HG02885 (cell line): ENCODE measurements at regions not wholly inside any gene's neighbourhood (a gene's known extent, or its start where the extent isn't known, plus 50 kb on each side); places are given as distances from the start of the nearest gene placed in this dataset.

Source experiments
- ATAC-seq: cut with Tn5 transposase; IDR thresholded peaks from one replicate; pipeline ENCODE4 v1.9.1; 2021; ENCODE audit warnings: mild to moderate bottlenecking; ENCODE audit not compliant: unreplicated experiment, poor library complexity

DNA sequence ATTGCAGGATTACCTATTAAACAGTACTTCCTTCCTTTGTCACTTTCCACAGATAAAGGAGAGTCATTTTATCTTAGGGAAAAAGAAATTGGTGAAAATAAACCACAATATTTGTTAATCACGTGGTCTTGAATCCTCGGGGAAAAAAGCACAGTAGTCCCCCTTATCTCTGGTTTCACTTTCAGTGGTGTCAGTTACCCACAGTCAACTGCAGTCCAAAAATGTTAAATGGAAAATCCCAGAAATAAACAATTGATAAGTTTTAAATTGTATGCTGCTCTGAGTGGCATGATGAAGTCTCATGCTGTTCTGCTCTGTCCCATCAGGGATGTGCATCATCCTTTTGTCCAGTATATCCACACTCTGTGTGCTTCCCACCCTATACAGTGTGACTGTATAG, 405.2 kb upstream of the MPDZ start:
- no peak for ATAC-seq

DNA sequence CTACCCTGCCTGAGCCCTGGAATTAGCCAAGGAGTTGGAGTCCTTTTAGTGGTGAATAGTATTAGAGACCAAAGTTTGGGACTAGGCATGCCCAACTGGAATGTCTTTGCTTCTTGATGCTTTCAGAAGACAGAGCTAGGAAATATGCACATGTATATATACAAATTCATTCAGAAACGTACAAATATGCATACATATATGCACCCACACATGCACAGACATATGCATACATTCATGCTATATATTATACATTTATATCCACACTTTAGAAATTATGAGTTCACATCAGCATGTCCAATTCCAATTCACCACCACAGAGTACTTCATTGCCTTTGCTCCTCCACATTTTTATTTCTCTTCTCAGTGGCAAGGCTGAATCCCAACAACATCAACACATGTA, 398.3 kb upstream of the MPDZ start:
- no peak for ATAC-seq

DNA sequence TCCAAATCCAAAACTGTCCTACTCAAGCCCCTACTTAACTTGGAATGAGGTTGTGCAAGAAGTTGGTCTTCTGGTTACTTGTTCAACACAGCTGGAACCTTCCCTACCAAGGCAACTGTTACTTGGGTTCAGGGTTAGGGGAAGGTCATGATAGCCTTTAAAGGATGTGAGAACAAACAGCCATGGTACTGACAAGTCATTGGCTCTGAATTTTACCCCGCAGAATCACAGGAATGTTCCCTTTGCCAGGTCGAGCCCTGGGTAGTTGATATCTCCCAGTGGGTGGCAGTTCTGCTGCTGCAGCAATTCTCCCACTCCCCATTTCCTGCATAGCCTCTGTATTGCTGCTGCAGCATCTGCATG, 396.1 kb upstream of the MPDZ start:
- ATAC-seq, result no peak

DNA sequence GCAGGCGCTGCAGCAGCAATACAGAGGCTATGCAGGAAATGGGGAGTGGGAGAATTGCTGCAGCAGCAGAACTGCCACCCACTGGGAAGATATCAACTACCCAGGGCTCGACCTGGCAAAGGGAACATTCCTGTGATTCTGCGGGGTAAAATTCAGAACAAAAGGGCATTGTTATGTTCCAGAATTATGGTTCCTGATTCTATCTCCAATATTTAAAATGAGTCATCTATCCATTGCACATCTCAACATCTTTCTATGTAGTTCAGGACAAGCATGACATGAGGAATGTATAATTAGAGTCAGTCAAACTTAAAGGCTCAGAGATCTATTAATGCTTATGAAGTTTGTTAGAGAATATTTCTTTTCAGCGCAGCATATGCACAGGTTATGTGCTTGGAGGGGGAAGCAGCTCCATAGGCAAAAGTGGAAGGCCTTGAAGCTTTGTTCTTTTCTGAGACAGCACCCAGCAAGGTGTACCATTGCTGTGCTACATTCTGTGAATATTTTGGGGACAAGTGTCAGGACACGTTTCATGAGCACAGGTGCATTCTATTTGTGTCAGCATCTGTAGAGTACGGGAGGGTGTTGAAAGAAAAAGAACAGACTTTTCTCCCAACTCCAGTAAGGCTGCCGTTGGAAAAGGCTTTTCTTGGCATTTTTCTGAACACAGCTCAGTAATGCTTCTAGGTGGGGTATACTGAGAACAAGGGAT, 395.6 kb upstream of the MPDZ start:
- ATAC-seq, result no peak

DNA sequence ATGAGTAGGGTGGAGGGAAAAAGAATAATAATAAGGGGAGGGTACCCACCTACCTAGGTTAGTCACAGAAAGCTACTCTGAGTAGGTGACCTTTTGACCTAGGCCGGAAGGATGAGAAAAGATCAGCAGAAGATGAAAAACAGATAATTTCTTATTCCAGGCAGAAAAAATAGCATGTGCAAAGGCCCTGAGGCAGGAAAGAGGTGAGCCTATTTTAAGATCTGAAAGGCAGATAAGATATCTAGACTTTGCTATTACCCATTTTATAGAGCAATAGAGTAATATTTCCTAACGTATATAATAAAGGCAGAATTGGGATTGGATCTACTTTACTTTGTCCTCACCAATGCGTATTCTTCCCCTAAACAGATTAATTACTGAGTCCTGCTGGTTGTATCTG, 393.9 kb upstream of the MPDZ start:
- ATAC-seq, result no peak

DNA sequence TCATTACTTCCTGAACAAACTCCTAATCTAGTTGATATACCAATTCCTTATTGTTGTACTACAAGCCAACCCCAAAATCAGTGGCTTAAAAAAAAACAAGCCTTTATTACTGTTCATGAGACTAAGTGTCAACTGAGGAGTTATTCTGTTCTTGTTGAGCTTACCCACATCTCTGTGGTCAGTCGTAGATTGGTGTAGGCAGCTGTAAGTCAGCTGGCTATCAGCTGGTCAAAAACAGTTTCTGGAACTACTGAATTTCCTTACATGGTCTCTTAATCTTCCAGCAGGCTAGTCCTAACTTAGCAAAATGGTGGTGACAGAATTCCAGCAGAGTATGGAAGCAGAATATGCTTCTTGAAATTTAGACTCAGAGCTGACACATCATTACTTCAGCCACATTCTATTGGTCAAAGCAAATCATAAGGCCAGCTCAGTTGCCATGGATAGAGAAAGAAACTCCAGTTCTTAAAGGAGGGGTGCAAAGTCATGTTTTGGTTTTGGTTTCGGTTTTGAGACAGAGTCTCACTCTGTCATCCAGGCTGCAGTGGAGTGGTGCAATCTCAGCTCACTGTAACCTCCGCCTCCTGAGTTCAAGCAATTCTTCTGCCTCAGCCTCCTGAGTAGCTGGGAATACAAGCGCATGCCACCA, 386.1 kb upstream of the MPDZ start:
- ATAC-seq, result no peak

DNA sequence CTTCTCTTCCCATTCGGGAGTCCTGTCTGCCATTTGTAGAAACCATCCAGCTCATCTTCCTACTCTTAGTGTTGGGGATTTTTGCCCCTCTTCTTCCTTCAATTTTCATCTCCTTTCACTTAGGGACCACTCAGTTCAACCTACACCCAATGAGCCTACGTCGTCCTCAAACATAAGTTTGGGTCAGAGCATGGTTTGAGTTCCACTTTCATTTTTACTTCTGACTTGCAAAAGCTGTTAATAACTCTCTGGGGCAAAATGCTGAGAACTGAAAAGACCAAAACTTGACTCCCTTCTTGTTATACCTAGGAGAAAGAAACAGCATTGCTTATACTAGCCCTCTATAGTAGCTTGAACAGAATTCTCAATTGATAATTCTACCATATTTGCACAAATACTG, 381.5 kb upstream of the MPDZ start:
- ATAC-seq, result no peak

DNA sequence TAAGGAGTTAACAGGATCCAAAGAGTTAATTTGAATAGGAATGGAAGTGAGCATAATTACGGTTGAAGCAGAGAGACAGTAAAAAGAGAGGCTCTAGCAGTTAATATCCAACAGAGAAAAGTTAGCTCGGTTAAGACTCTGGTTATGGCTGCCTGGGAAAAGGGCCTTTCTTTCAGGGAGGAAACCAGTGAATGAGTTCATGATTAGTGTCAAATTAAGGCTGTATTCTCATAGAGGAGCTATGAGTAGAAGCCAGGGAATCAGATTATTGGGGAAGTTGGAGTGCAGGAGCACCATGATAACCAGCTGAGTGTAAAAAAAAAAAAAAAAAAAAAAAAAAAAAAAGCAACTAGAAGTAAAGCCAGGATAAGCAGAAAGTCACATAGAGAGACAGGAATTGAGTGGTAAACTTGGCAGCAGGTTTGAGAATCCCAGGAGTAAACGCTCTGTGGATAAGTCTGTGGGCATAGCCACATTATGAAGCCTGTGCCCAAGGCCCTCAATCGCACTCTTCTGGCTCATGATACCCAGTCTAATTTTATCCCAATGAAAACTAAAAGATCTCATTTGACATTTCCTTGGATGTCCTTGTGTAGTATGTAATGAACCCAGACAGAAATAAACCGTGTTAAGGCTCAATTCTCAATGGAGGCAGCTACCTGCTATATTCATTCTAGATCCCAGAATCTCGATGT, 372.6 kb upstream of the MPDZ start:
- ATAC-seq, result no peak

DNA sequence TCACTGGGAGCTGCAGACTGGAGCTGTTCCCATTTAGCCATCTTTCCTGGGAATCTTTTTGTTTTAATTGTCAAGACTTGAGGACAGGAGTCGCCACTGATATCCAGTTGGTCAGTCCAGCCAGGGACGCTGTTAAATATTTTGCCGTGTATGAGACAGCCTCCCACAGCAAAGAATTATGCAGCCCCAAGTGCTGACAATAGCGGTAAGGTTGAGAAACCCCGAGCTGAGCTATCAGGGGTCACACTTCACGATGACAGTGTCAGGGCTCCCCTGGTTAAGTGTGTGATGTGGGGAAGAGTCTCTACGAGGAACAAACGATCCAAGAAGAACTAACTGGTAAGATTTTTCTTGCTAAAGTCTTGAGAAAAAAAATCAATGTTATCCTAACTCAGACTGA, 372.0 kb upstream of the MPDZ start:
- no peak for ATAC-seq

DNA sequence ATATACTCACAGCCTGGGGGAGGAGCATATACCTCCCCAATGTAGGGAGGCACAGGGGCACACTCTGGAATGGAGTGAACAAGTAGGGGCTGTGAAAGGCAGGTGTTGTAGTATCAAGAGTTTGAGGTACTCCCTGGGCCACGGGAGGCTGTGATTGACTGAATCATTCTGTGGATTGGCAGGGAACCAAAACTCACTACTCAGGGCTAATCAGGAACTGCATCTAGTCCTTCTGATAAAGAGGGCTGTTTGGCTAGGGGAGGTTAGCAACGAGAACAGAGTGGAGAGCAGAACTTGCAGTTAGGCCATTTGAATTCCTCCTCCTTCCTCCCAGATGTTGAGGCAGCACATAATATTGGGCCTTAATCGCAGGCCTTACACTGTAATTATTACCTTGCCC, 369.2 kb upstream of the MPDZ start:
- ATAC-seq, result no peak

DNA sequence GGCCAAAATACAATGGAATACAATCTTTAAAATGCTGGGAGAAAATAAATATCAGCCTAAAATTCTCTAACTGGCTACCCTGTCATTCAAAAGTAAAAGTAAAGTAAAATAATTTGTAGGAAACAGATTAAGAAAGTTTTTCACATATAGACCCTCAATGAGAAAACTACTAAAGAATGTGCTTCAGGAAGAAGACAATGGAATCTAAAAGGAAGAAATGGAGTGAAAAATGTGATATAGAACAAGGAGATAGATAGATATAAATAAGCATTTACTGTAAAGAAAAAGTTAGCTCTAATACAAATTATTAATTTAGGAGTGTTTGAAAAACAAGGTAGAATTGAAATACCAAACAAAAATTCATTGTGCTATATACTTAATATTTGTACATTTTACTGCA, 368.6 kb upstream of the MPDZ start:
- ATAC-seq, result no peak

DNA sequence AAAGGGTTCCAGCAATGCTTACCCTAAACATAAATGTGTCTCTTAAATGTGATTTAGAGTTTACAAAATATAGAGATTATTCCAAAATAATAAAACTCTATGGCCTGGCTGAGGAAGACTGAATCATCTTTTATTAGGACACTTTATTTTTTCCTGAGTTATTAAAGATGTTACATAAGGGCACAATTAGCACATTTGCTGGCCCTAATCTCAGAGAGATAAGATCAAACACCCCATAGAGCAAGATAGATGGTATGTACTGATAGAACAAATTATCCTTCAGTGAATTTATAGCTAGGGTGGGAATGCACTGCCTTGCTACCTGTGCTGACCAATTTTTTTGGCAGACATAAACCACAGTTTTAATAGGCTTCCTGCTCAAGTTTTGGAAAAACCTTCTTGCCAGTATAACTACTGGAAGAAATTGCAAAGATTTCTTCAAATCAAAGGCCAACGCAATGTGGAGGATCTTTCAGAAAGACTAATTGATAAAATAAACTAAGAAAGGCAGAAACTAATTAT, 367.1 kb upstream of the MPDZ start:
- ATAC-seq, result no peak

DNA sequence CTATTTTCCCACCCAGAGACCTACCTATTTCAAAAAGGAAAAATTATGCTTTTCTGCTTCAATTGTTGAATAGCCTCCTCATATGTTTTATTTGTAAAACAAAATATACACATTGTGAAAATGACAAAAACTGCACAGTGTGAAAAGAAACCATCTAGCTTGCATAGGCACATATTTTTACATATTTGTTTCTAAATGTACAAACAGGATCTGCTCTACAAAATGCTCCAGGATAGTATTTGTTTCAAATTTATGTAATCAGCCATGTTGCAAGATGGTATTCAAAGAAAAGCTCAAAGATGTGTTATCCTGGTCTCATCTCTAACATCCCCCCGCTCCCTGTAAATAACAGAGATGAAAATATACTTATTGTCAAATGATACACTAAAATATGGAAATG, 366.1 kb upstream of the MPDZ start:
- ATAC-seq, result no peak

DNA sequence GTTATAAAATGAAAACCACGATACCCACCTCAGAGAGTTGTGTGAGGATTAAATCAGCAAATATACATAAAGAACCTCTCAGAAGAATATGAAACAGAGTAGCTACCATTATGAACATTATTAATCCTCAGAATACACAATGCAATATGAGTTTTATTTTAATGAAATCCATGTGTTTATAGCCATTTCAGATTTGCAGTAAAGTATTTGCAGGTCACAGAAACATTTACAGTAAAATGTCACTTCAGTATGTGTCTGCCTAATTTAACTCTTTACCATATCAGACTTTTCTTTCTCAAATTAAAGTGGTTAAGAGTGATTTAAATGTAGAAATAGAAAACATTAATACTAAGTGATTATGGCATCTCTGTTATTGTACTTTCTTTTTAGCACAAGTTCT, 365.2 kb upstream of the MPDZ start:
- ATAC-seq, result no peak

DNA sequence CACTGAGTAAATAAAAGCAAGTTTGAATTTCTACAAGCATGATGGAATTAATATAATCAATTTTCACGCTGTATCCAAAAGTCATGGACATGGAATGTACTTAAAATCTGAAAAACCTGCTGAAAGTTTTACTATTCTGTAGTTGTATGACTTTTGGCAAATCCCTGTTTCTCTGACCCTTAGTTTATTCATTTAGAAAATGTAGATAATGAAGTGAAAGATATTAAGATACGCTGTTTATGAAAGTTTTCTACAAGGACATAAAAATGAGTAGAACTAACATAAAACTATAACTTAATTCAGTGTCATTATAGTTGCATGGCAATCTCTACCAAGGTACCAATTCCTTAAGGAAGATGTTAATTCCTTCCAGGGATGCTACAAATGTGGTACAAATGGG, 363.2 kb upstream of the MPDZ start:
- ATAC-seq, result no peak

DNA sequence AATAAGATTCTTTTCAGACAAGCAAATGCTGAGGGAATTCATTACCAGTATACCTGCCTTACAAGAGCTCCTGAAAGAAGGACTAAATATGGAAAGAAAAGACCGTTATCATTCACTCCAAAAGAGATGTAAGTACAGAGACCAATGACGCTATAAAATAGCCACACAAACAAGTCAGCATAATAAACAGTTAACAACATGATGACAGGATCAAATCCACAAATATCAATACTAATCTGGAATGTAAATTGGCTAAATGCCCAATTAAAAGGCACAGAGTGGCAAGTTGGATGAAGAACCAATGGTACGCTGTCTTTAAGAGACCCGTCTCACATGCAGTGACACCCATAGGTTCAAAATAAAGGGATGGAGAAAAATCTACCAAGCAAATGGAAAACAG, 349.6 kb upstream of the MPDZ start:
- no peak for ATAC-seq

DNA sequence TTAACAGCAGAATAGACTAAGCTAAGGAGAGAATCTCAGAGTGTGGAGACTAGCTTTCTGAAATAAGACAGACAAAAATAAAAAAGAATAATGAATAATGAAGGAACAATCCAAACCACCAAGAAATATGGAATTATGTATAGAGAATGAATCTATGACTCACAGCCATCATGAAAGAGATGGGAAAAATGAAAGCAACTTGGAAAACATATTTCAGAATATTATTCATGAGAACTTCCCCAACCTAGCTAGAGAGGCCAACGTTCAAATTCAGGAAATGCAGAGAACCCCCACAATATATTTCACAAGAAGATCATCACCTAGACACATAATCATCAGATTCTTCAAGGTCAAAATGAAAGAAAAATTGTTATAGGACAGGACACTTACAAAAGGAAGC, 349.0 kb upstream of the MPDZ start:
- ATAC-seq, result no peak

DNA sequence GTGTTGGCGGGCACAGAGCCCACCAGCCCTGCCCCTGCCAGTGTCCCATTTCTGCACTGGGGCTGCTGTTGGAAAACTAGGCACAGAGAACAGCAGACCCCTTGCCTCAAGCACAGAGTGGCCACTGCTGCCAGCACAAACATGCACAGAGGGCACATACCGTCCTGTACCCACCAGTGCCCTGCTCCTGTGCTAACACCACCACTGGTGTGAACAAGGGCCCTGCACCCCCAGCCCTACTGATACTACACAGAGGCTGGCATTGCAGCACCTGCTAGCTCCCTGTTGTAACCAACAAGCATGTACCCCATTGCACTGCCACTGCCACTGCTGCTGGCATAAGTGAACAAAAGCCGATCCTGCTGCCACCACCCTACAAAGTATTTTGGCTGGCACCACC, 348.0 kb upstream of the MPDZ start:
- ATAC-seq, result no peak

DNA sequence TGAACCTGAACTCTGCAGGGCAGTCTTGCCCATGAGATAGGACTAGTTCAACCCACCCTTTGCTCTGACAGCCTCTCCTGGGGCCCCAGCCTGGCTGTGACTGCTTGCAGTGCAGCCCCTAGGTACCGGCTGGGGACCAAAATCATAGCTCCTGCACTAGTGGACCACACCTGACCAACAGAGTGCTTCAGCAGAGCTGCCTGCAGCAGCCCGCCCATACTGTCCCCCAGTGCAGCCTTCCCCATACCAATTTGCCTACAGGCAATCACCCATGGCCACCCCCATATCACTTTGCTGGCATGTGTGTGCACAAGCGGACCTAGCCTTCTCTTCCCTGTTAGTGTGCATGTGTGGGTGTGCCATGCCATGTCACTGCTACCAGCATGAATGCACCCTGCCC, 347.6 kb upstream of the MPDZ start:
- ATAC-seq, result no peak

DNA sequence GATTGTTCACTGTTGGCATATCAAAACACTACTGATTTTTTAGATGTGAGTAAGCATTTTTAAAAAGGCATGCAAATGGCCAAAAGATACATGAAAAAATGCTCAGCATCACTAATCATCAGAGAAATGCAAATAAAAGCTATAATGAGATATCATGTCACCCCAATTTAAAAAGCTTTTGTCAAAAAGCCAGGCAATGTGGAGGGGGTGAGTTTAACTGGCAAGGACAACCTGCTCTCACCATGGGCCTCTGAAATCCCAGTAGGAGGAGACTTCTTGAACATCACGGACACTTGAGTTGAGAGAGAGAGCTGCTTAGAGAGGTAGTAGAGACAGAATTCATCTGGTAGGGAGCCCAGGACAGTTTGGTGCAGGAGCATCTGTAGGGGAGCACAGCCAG, 347.1 kb upstream of the MPDZ start:
- no peak for ATAC-seq

DNA sequence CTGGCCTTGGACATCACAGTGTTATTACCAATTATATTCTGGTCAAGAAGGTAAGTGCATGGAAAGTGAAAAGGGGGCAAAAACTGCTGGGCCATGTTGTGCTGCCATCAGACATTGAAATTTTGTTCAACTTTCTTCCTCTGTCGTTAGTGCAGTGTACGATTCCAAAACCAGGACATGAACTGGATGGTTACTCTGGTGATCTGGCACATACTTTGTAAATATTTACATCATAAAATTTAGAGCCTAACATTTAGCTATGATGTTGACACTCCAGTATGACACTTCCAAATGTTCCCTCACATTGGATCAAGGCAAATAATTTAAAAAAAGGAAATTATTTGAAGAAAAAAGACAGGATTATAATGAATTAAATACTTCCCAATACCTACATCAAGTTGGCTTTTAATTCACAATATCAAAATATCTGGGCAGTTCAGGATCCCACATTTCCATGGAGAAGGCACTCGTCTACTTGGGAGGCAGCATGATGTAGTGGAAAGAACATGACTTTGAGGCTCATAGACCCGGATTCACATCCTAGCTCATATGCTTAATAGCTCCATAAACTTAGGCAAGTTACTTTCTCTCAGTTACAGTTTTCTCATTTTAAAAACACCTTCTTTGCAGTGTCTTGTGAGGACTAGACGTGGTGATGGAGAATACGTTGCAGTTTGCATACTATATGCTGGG, 342.5 kb upstream of the MPDZ start:
- no peak for ATAC-seq
